ENCODE measurements at regions not wholly inside any gene's neighbourhood (a gene's known extent, or its start where the extent isn't known, plus 50 kb on each side); places are given as distances from the start of the nearest gene placed in this dataset.

DNA sequence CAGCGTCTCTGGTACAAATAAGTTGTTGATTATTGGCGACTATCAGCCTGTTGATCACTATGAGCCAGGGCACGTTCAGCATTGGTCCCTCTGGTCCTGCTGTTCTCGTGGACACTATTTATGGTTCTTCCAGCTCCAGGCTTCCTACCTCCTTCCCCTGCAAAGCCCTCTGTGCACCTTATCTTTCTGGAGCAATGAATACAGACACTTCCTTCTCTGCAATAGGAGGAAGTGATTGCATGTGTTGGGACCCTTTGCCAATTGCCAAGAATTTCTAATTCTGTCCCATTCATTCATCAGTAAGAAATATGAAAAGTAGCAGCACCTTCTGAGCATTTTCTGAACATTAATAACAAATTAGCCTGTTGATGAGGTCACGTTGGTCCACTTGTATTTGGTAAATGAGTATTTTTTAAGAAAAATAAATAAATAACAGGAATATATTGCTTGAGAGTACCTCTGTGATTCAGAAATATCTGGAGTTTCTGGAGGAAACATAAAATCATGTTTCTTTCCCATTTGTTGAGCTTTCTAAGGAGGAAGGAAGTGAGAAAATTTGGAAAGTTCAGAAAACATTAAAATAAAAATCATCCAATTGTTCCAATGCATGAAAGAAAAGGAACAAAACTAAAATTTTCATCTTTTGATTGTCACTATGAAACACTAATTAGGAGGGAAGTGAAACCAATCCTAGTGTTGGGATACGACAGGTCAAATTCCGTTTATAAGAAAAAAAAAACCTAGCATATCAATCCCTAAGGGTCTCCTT is 259.1 kb upstream of the KLF6 start:
- no peak for DNase-seq
- peaks cover 7% of the 10 kb centered on the region for H3K9me3 Mint-ChIP-seq (ENCODE audit: low read depth, unreplicated experiment)
- no peaks in the 10 kb centered on the region for H3K36me3 Mint-ChIP-seq (ENCODE audit: insufficient read depth, unreplicated experiment)
- no peaks in the 10 kb centered on the region for H3K4me1 Mint-ChIP-seq (ENCODE audit: low read depth, unreplicated experiment)
- CTCF ChIA-PET: no interaction called here
- no TSS peak for BruUV-seq (replicated peaks)
- no peaks in the 10 kb centered on the region for H3K27me3 Mint-ChIP-seq (ENCODE audit: unreplicated experiment)
- no peak overlapping the region for H3K27ac Mint-ChIP-seq (ENCODE audit: unreplicated experiment)
- H3K4me3 Mint-ChIP-seq (ENCODE audit: low read depth, unreplicated experiment): no peak overlapping the region
- intact Hi-C loops (cut with micrococcal nuclease; ENCODE audit: unreplicated experiment): no loop called here
- TF ChIP-seq, protein P1, sequence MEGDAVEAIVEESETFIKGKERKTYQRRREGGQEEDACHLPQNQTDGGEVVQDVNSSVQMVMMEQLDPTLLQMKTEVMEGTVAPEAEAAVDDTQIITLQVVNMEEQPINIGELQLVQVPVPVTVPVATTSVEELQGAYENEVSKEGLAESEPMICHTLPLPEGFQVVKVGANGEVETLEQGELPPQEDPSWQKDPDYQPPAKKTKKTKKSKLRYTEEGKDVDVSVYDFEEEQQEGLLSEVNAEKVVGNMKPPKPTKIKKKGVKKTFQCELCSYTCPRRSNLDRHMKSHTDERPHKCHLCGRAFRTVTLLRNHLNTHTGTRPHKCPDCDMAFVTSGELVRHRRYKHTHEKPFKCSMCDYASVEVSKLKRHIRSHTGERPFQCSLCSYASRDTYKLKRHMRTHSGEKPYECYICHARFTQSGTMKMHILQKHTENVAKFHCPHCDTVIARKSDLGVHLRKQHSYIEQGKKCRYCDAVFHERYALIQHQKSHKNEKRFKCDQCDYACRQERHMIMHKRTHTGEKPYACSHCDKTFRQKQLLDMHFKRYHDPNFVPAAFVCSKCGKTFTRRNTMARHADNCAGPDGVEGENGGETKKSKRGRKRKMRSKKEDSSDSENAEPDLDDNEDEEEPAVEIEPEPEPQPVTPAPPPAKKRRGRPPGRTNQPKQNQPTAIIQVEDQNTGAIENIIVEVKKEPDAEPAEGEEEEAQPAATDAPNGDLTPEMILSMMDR (IDR thresholded peaks at IDR 0.05; ENCODE audit: unreplicated experiment): no peak

DNA sequence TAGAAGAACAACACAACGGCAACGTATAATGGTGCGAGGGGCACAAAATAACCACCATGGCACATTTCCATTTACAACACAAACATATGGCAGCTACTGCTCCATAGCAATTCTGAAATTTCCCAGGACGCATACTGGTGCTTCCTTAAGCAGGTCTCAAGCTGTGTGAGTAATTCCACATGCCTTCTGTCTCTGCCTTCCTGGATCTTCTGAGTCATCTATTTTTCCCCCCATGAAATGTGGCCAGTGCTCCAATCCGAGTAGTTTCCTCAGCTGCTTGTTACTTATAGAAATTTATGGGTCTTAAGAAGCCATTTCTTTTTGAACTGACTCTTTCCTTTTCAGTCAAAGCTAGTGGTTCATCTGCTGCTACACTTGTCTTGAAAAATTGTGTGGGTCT is 256.6 kb upstream of the KLF6 start:
- intact Hi-C loops (cut with micrococcal nuclease; ENCODE audit: unreplicated experiment): no loop called here
- no TSS peak for BruUV-seq (replicated peaks)
- Mint-ChIP-seq H3K36me3 (ENCODE audit: insufficient read depth, unreplicated experiment) (no peaks in the 10 kb centered on the region), H3K4me3 (ENCODE audit: low read depth, unreplicated experiment) (no peak overlapping the region), H3K4me1 (ENCODE audit: low read depth, unreplicated experiment) (no peaks in the 10 kb centered on the region), H3K27me3 (ENCODE audit: unreplicated experiment) (no peaks in the 10 kb centered on the region), H3K27ac (ENCODE audit: unreplicated experiment) (no peak overlapping the region), H3K9me3 (ENCODE audit: low read depth, unreplicated experiment) (peaks cover 7% of the 10 kb centered on the region)
- TF ChIP-seq, protein P1 (IDR thresholded peaks at IDR 0.05; ENCODE audit: unreplicated experiment): no peak
- no peak for DNase-seq
- CTCF ChIA-PET: no interaction called here

DNA sequence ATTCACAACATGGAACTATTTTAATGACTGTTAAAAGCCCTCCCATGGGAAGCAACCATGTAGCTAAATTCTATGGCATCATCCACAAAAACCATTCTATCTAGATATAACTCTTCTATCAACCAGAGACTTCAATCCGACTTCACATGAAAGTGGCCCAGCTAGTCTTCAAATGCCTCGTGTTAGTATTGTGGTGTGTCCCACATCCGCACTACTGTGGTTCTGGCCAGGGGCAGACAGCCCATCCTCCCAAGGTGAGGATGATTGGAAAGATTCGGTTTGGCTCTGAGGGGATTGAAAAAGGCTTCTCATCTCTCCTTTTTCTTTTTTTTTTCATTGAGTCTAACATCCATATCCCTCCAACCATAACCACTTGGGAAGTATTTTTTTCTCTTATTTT is 253.0 kb upstream of the KLF6 start:
- H3K9me3 Mint-ChIP-seq (ENCODE audit: low read depth, unreplicated experiment): peaks cover 5% of the 10 kb centered on the region
- no peaks in the 10 kb centered on the region for H3K27me3 Mint-ChIP-seq (ENCODE audit: unreplicated experiment)
- TF ChIP-seq, protein P1 (IDR thresholded peaks at IDR 0.05; ENCODE audit: unreplicated experiment): no peak
- no peaks in the 10 kb centered on the region for H3K36me3 Mint-ChIP-seq (ENCODE audit: insufficient read depth, unreplicated experiment)
- no peak for DNase-seq
- peaks cover 9% of the 10 kb centered on the region for H3K4me1 Mint-ChIP-seq (ENCODE audit: low read depth, unreplicated experiment)
- no peak overlapping the region for H3K27ac Mint-ChIP-seq (ENCODE audit: unreplicated experiment)
- BruUV-seq (replicated peaks): no TSS peak
- CTCF ChIA-PET: interaction anchor here (0.7 kb wide), 1 partner anchor 37 kb away, joined by 3 read pairs; no protein-coding TSS in a partner anchor
- H3K4me3 Mint-ChIP-seq (ENCODE audit: low read depth, unreplicated experiment): no peak overlapping the region
- intact Hi-C loops (cut with micrococcal nuclease; ENCODE audit: unreplicated experiment): no loop called here

DNA sequence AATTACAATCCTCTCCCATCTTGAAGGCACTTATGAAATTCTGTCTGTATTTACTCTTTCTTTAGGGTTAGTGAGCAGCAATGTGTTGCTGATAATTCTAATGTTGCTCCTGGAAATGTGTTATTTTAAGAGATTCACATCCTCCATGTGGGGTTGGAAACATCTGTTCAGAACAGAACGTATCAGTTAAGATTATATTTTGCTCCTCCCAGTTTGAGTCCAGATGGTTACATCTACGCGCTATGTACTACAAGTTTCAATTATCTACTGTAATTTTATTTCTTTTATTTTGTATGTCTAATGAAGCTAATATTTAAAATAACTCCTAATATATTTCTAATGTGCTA is 250.6 kb upstream of the KLF6 start:
- DNase-seq: no peak
- no peaks in the 10 kb centered on the region for H3K36me3 Mint-ChIP-seq (ENCODE audit: insufficient read depth, unreplicated experiment)
- H3K27me3 Mint-ChIP-seq (ENCODE audit: unreplicated experiment): no peaks in the 10 kb centered on the region
- peak overlapping the region; percentile 39 for H3K27ac Mint-ChIP-seq (ENCODE audit: unreplicated experiment)
- H3K4me3 Mint-ChIP-seq (ENCODE audit: low read depth, unreplicated experiment): peak overlapping the region; percentile 54
- H3K9me3 Mint-ChIP-seq (ENCODE audit: low read depth, unreplicated experiment): no peaks in the 10 kb centered on the region
- peaks cover 9% of the 10 kb centered on the region for H3K4me1 Mint-ChIP-seq (ENCODE audit: low read depth, unreplicated experiment)
- no TSS peak for BruUV-seq (replicated peaks)
- CTCF ChIA-PET: no interaction called here
- TF ChIP-seq, protein P1 (IDR thresholded peaks at IDR 0.05; ENCODE audit: unreplicated experiment): no peak
- intact Hi-C loops (cut with micrococcal nuclease; ENCODE audit: unreplicated experiment): no loop called here

All from Calu3 (cell line).